ENCODE measurements at regions not wholly inside any gene's neighbourhood (a gene's known extent, or its start where the extent isn't known, plus 50 kb on each side); places are given as distances from the start of the nearest gene placed in this dataset.

DNA sequence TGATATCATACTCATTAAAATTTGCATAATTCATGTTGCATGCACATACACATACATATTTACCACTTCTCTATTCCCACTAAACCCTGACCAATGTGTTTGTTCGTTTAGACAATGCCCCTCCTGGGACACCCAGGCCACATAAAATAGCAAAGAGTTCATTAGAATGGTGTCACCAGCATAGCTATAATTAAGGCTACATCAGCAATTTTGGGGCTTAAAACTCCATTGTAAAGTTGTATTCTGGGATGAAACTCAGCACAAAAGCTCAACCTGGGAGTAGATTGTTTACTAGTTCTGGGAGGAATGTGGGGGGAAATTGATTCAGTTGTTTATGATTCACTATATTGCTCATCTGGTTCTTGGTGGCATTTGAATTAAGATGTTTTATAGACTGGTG is 522.2 kb upstream of the SUCLG2 start:
- no peak for TF ChIP-seq CTCF (IDR thresholded peaks at IDR 0.05)
- no peak for TF ChIP-seq POLR2A (IDR thresholded peaks at IDR 0.05)
